IPS-NIHi11 (cell line): ENCODE measurements at regions not wholly inside any gene's neighbourhood (a gene's known extent, or its start where the extent isn't known, plus 50 kb on each side); places are given as distances from the start of the nearest gene placed in this dataset.

ENCODE experiments used
- DNase-seq: peaks from one replicate; pipeline ENCODE4 v3.0.0; 2012; ENCODE audit warnings: mixed read lengths, low spot score

GRCh38 chr12:124504273-124505000 is 63.0 kb downstream of the NCOR2 start:
- no peak for DNase-seq

- no peak for DNase-seq
These were observed 64.1 kb downstream of the NCOR2 start for GRCh38 chr12:124503305-124503704.

GRCh38 chr12:124502379-124502778 is 65.0 kb downstream of the NCOR2 start:
- DNase-seq: no peak

- DNase-seq: no peak
These were observed 65.6 kb downstream of the NCOR2 start for GRCh38 chr12:124501827-124502226.

GRCh38 chr12:124501112-124501561 is 66.3 kb downstream of the NCOR2 start:
- DNase-seq: no peak

GRCh38 chr12:124499898-124500244 is 67.5 kb downstream of the NCOR2 start:
- DNase-seq: no peak

GRCh38 chr12:124499190-124499753 is 68.1 kb downstream of the NCOR2 start:
- DNase-seq: no peak

GRCh38 chr12:124498275-124499189 is 68.9 kb downstream of the NCOR2 start:
- no peak for DNase-seq

- no peak for DNase-seq
These were observed 69.8 kb downstream of the NCOR2 start for GRCh38 chr12:124497658-124498057.

- DNase-seq: no peak
These were observed 70.4 kb downstream of the NCOR2 start for GRCh38 chr12:124497039-124497438.

GRCh38 chr12:124496584-124496983 is 70.8 kb downstream of the NCOR2 start:
- peak; percentile 65 for DNase-seq

GRCh38 chr12:124495194-124495983 is 72.0 kb downstream of the NCOR2 start:
- DNase-seq: no peak

- no peak for DNase-seq
These were observed 72.7 kb downstream of the NCOR2 start for GRCh38 chr12:124494751-124495129.

GRCh38 chr12:124493809-124494750 is 73.3 kb downstream of the NCOR2 start:
- DNase-seq: no peak

- no peak for DNase-seq
These were observed 74.3 kb downstream of the NCOR2 start for GRCh38 chr12:124492879-124493808.

- no peak for DNase-seq
These were observed 75.5 kb downstream of the NCOR2 start for GRCh38 chr12:124491856-124492420.

GRCh38 chr12:124491310-124491709 is 76.1 kb downstream of the NCOR2 start:
- no peak for DNase-seq

- DNase-seq: no peak
These were observed 76.7 kb downstream of the NCOR2 start for GRCh38 chr12:124490584-124491305.
